NCI-H146 treated with DMSO at 0.1 percent for 48 hours (cell line): ENCODE measurements at regions not wholly inside any gene's neighbourhood (a gene's known extent, or its start where the extent isn't known, plus 50 kb on each side); places are given as distances from the start of the nearest gene placed in this dataset.
"Not testable (repeated sequence)": the region's sequence is repeated elsewhere in the genome, so short reads cannot be mapped to it uniquely, and the experiment has no call there.

Source experiments
- DNase-seq: peaks from one replicate; lab custom pipeline; 2025; ENCODE audit not compliant: unreplicated experiment; lab: John Stamatoyannopoulos, UW

DNA sequence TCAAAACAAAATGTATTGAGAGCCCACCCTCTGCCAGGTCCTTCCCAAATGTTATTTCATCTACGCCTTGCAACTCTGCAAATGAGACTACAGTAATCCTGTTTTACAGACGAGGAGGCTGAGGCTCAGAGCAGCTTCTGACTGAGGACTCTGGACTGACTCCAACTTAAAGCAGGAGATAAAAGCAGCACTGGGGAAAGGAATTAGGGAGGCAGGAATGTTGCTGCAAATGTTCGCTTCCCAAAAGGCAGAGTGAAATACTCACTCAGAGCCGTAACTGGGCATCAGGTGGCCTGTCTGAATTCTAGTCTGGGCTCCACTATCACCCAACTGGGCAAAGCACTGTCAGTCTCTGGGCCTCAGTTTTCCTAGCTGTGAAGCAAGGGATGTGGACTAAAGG lies 94.7 kb upstream of the SRD5A3 start:
- DNase-seq = no peak

DNA sequence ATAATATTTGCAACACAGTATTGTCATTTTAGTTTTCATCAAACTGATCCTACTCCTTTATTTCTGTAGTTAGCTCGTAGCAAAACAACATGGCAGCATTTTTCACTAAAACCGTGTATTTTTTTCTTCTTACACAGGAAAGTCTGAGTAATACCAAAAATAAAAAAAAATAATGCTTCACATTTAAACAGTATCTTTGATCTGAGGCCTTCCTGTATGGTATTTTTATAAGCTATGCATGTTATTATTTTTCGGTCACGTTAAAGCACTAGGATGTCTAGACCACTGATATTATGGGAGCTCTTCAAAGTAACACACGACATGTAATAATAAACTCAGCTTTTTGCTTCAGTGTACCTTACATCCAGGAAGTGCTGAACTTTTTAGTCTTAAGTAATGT lies 94.1 kb upstream of the SRD5A3 start:
- no peak for DNase-seq

DNA sequence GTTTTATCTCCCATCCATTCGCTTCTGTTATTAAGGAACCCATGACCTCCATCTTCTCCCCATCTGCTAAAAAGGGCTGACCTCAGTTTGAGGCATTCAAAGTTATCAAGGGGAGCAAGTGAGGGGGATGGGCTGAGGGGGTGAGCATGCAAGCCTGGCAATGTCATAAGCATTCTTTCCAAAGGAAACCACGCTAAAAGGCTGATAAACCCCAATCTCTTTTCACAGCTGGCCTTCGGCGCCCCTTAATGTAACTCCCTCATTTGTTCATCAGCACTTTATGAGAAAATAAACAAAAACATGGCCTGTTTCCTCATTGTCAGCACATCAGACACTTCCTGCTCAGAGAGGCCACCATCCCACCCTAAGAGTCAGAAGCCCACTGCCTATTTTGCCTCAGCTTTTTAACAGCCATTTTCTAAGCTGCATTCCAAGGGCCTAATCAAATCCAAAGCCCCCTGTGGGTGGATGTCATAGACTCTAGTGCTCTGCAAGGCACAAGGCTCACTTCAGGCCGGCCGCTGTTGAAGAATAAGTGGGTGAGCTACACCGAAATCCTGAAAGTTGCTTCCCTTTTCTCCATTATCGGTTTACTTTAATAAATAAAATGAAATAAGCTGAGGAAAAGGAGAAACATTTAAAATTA lies 92.0 kb upstream of the SRD5A3 start:
- no peak for DNase-seq

DNA sequence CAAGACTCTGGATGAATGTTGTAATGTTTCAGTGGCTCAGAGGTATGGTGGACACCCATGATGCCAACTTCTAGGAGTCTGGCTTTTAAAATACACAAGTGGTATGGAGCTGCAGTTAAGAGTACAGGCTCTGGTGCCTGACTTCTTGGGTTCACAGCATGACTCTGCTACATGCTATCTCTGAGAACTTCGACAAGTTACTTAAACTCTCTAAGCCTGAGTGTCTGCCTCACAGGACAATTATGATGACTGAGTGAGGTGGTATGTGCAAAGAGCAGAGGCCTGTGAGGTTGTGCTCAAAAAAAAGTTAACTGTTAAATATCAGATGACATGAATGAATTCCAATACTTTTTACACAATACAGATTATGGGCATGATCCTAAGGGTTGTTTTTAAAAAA lies 90.9 kb upstream of the SRD5A3 start:
- no peak for DNase-seq

DNA sequence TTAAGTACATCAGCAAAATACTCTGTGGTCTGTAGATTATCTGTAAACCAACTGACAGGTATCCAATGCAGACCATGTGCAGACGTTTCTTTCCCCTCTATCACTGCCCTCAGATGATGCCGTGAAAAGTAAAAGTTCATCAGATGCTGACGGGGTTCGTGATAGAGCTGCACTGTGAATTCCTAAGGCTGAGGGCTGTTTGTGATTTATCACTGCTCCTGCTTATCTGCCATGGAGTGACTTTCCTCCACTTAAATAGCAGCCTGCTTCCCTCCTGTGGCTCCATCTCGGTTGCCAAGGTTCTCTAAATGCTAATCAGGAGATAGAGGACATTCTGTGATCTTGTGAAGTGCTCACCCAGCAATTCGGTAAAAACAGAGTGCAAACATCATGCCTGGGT lies 89.3 kb upstream of the SRD5A3 start:
- DNase-seq = no peak

DNA sequence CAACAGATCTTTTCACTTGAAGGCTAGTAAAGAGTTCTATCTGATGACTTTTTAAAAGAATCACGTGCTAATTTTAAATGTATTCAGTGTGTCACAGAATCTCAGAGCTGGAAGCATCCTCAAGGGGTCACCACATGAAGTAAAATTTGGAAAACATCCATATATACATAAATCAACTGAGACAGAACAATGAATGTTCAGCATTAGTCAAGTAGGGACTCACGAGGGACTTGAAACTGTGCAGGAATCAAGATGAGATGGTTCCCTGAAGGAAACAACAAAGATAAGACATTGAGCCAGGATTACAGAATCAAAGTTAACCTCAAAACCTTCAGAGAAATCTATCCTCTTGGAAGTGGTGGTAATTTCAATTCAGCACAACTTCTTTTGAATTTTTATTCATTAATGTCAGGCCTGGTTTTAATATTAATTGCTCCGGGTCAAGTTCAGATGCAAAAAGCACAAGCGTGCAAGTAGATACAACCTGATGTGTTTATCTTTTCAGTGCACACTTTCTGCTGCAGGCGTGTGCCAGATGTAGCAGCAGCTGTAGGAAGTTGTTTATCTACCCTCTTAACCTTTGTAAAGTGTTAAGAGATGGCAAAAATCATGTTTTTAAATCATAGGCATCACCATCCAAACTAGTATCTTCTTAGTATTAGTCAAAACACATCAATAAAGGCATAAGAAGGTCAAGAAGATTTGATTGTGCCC lies 87.7 kb upstream of the SRD5A3 start:
- no peak for DNase-seq

DNA sequence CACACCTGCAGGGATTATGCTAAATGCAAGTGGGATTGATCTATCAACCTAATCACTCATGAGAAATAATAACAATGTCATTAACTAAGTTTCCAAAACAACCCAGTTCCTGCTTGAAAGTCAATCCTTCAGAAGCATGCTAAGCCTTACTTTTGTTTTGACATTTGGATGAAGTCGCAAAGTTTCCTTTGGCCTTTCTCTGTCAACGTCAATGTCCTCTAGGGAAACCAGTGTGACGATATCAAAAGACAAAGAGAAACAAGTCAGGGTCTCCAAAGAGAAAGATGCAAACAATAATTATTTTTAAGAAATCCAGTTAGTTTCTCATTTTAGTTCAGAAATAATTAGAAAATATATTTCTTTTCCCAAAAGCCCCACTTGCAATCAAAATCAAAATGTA lies 86.7 kb upstream of the SRD5A3 start:
- no peak for DNase-seq

DNA sequence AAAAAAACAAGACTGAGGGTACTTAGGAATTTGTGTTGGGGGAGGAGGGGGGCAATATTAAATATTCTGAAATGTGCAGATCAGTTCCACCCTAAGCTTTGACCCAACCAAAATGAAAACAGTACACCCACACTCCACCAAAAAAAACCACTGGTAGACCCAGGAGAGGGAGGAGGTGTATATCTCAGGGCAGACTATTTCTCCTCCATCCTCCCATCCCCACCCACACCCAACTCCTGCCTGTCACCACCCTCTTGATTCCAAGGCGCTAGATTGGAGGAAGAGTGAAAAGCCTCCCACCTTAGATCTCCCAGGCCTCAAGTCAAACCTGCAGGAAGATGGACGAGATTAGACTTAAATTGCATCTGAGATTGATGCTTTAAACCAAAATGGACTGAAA lies 76.6 kb upstream of the SRD5A3 start:
- no peak for DNase-seq

DNA sequence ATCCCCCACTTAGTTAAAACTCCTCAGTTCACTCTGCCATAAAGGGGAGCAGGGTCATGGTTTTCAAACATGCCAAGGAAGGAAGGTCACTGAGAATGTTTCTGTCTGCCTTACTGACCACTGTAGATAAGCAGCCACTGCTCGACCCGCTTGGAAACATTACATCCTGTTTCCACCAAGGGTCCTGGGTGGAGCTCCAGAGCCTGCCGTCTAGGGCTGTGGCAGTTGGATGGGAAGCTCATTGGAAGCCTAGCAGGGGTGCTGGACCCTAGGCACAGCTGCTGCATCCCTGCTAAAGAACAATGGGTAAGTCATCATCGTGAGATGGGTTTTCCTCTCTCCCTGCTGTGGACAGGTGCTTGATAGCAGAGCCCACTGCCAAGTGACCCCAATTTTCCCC lies 76.0 kb upstream of the SRD5A3 start:
- no peak for DNase-seq

DNA sequence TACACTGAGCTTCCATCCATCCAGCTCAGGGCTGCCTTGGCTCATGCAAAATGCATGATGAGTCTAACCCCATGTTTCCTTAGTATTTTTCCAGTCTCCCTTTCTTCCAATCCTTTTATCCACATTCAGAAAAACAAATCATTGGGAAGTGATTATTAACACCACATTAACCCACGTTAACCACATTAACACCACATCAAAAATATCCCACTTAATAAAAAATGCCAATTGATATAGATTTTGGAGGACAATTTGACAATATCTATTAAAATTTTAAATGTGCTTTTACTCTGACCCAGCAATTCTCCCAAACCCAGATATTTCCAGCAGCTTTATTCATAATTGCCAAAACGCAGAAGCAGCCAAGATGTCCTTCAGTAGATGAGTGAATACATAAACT lies 75.6 kb upstream of the SRD5A3 start:
- no peak for DNase-seq

DNA sequence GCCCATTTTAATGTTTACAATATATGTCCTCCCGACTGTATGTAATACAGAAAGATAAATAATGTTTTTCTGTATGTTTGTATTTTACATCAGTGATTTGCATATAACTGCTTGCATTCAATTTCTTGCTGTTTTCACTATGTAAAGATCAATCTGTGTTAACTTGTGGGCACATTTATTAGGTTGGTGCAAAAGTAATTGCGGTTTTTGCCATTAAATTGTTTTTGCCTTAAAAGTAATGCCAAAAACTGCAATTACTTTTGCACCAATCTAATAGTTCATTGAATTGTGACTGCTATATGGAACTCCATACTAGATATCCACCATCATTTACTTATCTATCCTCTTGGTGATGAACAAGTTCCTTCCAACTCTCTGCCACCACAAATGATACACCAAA lies 73.9 kb upstream of the SRD5A3 start:
- no peak for DNase-seq

DNA sequence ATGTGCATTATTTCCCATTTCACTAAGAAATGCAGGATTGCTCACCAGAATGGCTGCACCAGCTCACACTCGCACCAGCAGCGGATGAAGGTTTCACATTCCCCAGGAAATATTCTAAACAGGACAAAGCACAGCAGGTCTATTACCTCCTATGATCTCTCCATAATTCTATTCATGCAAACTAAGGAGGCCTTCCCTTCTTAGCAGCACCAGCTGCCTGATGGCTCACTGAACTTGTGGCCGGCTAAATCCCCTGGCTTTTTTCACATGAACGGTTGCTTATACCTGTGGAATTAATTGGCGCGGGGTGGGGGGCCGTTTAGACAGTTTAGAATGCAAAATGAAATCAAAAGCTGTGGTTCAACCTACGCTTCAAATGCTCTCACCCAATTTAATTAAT lies 73.5 kb upstream of the SRD5A3 start:
- no peak for DNase-seq

DNA sequence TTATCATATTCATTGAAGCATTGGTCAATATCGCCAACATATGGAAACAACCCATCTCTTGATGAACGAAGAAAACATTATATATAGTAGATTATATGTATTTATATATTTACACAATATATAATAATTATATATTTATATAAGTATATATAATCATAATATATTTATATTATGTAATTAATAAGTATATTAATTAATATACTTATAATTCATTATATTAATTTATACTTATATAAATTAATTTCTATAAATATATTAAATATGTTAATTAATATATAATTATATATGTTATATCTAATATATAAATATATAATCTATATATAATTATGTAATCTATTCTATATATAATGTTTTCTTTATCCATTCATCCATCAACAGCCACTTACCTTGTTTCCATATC lies 69.0 kb upstream of the SRD5A3 start:
- DNase-seq = no peak

DNA sequence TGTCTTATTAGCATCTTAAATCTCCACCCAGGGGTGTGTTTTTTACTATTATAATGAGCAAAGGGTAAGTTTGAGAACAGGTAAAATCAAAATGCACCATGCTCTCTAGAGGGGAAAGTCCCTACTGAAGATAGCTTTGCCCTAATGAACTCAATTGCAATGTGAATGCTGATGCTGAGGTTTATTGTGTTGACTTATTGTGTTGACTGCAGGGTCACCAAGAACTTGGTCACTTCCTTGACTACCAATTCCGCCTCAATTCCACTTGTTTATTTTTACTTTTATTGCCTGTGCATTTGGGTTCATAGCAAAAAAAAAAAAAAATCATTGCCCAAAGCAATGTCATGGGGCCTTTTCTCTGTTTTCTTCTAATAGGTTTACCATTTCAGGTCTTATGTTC lies 67.7 kb upstream of the SRD5A3 start:
- DNase-seq = no peak

DNA sequence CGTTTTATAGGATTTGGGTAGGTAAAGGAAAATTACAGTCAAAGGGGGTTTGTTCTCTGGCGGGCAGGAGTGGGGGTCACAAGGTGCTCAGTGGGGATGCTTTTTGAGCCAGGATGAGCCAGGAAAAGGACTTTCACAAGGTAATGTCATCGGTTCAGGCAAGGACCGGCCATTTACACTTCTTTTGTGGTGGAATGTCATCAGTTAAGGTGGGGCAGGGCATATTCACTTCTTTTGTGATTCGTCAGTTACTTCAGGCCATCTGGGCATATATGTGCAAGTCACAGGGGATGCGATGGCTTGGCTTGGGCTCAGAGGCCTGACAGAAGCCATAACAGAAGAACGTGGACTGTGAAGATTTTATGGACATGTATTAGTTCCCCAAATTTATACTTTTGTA lies 65.6 kb upstream of the SRD5A3 start:
- not testable (repeated sequence) for DNase-seq

DNA sequence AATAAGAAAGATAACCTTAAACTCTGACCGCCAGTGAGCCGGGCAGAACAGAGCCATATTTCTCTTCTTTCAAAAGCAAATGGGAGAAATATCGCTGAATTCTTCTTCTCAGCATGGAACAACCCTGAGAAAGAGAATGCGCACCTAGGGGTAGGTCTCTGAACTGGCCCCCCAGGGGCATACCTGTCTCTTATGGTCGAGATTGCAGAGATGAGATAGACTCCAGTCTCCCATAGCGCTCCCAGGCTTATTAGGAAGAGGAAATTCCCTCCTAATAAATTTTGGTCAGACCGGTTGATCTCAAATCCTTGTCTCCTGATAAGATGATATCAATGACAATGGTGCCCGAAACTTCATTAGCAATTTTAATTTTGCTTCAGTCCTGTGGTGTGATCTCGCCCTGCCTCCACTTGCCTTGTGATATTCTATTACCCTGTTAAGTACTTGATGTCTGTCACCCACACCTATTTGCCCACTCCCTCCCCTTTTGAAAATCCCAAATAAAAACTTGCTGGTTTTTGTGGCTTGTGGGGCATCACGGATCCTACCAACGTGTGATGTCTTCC lies 64.8 kb upstream of the SRD5A3 start:
- not testable (repeated sequence) for DNase-seq

DNA sequence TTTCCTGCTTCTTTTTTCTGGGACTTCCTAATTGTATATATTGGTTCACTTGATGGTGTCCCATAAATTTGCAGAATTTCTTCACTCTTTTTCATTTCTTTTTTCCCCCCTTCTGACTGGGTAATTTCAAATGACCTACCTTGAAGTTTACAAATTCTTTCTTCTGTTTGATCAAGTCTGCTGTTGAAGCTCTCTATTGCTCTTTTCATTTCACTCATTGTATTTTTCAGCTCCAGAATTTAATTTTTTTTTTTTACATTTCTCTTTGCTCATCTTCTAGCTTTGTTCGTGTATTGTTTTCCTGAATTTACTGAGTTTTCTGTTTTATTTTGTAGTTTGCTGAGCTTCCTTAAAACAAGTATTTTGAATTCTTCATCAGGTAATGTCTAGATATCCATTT lies 61.7 kb upstream of the SRD5A3 start:
- DNase-seq = no peak

DNA sequence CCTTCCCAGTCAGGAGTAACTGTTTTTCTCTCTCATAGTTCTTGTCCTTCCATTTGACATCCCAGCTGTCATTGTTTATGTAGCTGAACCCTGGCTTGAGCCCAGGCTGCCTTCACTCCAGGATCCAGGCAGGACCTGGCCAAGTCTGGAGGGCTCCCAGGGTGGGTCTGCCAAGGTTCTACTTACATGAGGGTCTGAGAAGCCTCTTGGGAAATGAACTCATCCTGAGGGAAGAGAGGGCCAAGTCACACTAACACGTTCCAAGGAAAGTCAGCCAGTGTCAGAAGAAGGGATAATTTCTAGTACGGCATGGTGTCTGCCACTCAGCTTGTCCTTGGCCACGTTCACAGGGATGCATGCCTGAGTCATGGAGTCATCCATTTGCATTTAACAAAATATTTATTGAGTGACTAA lies 54.8 kb upstream of the SRD5A3 start:
- no peak for DNase-seq

DNA sequence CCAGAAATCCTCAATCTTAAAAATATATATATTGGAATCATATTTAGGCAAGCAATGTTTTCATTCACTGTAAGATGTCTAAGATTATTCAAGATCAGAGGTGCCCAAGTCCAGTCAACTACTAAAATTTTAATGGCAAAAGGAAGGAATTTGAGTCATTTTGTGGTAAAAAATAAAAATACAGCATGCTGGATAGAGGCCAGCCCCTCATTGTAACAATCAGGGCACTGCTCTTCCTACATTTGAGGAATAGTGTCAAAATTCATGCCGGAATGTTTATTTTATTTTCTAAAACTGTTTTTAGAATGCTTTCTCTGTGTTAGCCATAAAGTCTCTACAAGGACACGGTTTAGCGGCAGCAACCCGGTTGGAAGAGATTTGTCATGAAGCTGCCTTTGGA lies 49.9 kb upstream of the SRD5A3 start:
- DNase-seq = no peak
